ENCODE measurements at regions not wholly inside any gene's neighbourhood (a gene's known extent, or its start where the extent isn't known, plus 50 kb on each side); places are given as distances from the start of the nearest gene placed in this dataset.

- H4K91ac ChIP-seq (ENCODE audit: insufficient read depth, low read depth, low read length), result no peak overlapping the region
- no peak overlapping the region for H2AK5ac ChIP-seq (ENCODE audit: low read depth, low read length)
- no peak overlapping the region for H2BK5ac ChIP-seq (ENCODE audit: low read depth, low read length, poor library complexity, severe bottlenecking)
- intact Hi-C loops (cut with micrococcal nuclease), result no loop called here
- ChIA-PET CTCF (no interaction called here), POLR2A (ENCODE audit: unreplicated experiment) (no interaction called here)
- H4K5ac ChIP-seq (ENCODE audit: low read depth, low read length), result no peak overlapping the region
- no peak overlapping the region for H3K9ac ChIP-seq (ENCODE audit: low read depth, low read length)
- no peaks in the 10 kb centered on the region for H3K27me3 ChIP-seq (ENCODE audit: control insufficient read depth, insufficient read depth, low read length)
- no peak overlapping the region for H3K23ac ChIP-seq (ENCODE audit: low read depth, low read length)
- no peaks in the 10 kb centered on the region for H4K20me1 ChIP-seq (ENCODE audit: insufficient read depth, low read length)
- H2AFZ ChIP-seq (replicated peaks; ENCODE audit: low read length, poor library complexity), result no peak overlapping the region
- no peak overlapping the region for H3K4me3 ChIP-seq (ENCODE audit: insufficient read depth, low read depth, low read length)
- dilution Hi-C loops (cut with HindIII; ENCODE audit: low sequenced_read_pairs, unreplicated experiment), result no loop called here
- H3K4me1 ChIP-seq (ENCODE audit: control insufficient read depth, insufficient read depth, low read length), result no peaks in the 10 kb centered on the region
- no peak for ATAC-seq (ENCODE audit: low read depth)
- no peak overlapping the region for H3K56ac ChIP-seq (ENCODE audit: extremely low read depth, insufficient read depth, low read length)
- no peak overlapping the region for H2BK15ac ChIP-seq (ENCODE audit: low read depth, low read length)
- no peak for DNase-seq
- no peak overlapping the region for H2BK20ac ChIP-seq (ENCODE audit: low read depth, low read length)
- in situ Hi-C loops (cut with MboI; ENCODE audit: low sequenced_read_pairs), result no loop called here
- TF ChIP-seq MAFK (IDR thresholded peaks at IDR 0.05; ENCODE audit: low read depth, low read length), result no peak
- TF ChIP-seq BHLHE40 (IDR thresholded peaks at IDR 0.05; ENCODE audit: low read depth, low read length), result no peak
- no peak for TF ChIP-seq FOS (IDR thresholded peaks at IDR 0.05; ENCODE audit: low read depth, low read length)
- TF ChIP-seq RCOR1 (IDR thresholded peaks at IDR 0.05; ENCODE audit: insufficient replicate concordance, low read length), result no peak
- TF ChIP-seq POLR2A (IDR thresholded peaks at IDR 0.05; ENCODE audit: low read depth, low read length), result no peak
- TF ChIP-seq NFE2L2 (IDR thresholded peaks at IDR 0.05; ENCODE audit: low read depth, low read length), result no peak
- no peak for TF ChIP-seq MAZ (IDR thresholded peaks at IDR 0.05; ENCODE audit: borderline replicate concordance, low read depth, low read length)
- no peak for TF ChIP-seq MXI1 (IDR thresholded peaks at IDR 0.05; ENCODE audit: borderline replicate concordance, low read depth, low read length)
- H3K9me3 ChIP-seq (ENCODE audit: control insufficient read depth, insufficient read depth, low read length), result peaks cover 6% of the 10 kb centered on the region
- no TSS peak for BruUV-seq (replicated peaks)
- no peak overlapping the region for H3K4me2 ChIP-seq (ENCODE audit: low read depth, low read length)
- H4K8ac ChIP-seq (ENCODE audit: low read depth in 2 of 2, low read length in 2 of 2), result no peak overlapping the region
- H3K36me3 ChIP-seq (ENCODE audit: control insufficient read depth, insufficient read depth, low read length), result no peaks in the 10 kb centered on the region
- H2BK120ac ChIP-seq (ENCODE audit: low read depth, low read length), result no peak overlapping the region
- WGBS, 2 experiments (ENCODE audit: extremely low coverage in 2 of 2, insufficient read length in 1 of 2), result no CpG with 5 or more reads among the region's 3 CpGs
- H3K27ac ChIP-seq (ENCODE audit: insufficient read depth, low read length), result no peak overlapping the region
- no peak overlapping the region for H3K14ac ChIP-seq (replicated peaks; ENCODE audit: low read depth, low read length)
- H3K4ac ChIP-seq (ENCODE audit: low read depth, low read length), result no peak overlapping the region
- no peaks in the 10 kb centered on the region for H3K79me1 ChIP-seq (ENCODE audit: low read depth in 1 of 2, low read length in 2 of 2)
- no peak overlapping the region for H3K18ac ChIP-seq (ENCODE audit: low read depth, low read length)
- no peak overlapping the region for H2AK9ac ChIP-seq (replicated peaks; ENCODE audit: low read depth, low read length, poor library complexity)
- H3K9me1 ChIP-seq (ENCODE audit: insufficient read depth, low read length), result no peaks in the 10 kb centered on the region
These were observed 194.4 kb upstream of the PTER start for GRCh38 chr10:16242446-16242845.

Data from IMR-90 (cell line).